ENCODE measurements at regions not wholly inside any gene's neighbourhood (a gene's known extent, or its start where the extent isn't known, plus 50 kb on each side); places are given as distances from the start of the nearest gene placed in this dataset.

DNA sequence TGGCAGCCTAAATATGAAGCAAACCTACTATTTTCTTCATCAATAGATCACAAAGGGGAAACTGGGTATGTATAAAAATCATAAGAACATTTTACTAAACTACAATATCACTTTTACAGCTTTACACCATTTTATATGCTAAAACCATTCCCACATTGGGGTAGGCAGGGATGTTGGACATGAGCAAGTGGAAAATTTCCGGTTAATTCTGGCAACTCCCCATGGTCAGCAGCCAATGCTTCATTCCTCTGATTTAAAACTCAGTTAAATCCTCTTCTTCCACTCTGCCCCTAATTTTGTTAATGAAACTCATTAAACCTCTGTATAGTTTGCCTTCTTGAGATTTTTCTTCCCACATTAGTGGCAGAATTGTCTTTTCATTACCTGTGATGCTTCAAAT, 552.5 kb upstream of the NECTIN3 start:
- TF ChIP-seq CTCF (conservative IDR thresholded peaks at IDR 0.05; ENCODE audit: low read length) (no peak), EZH2phosphoT487 (IDR thresholded peaks at IDR 0.05; ENCODE audit: borderline replicate concordance, low read depth, low read length) (no peak)
